ENCODE measurements at regions not wholly inside any gene's neighbourhood (a gene's known extent, or its start where the extent isn't known, plus 50 kb on each side); places are given as distances from the start of the nearest gene placed in this dataset.

DNA sequence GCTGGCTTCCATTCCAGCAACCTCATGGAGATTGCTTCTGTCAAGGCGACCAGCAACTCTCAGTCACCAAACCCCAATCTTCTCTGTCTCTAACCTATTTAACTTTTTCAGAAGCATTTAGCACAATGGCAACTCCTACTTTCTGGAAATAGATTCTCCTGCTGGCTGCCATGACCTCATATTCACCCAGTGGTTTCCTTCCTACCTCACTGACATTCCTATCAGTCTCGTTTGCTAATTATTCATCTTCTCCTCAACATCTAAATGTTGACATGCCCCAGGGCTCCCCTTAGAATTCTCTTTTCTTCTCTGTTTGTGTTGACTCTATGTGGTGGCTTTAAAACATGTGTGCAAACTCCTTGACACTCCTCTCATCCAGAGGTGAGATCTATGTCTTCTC lies 106.7 kb downstream of the OLFM4 start:
- H3K9me3 Mint-ChIP-seq, result peaks cover 0 to 2% (median 0%) of the 10 kb centered on the region in 7 donors
- peaks cover 0 to 3% (median 0%) of the 10 kb centered on the region in 3 donors for H3K27me3 Mint-ChIP-seq (ENCODE audit: low read depth in 3 of 3)
- no peak overlapping the region for H3K4me3 Mint-ChIP-seq
- WGBS (ENCODE audit: insufficient coverage), result 71% methylated on average over 1 of the region's 2 CpGs
- intact Hi-C loops (cut with micrococcal nuclease), result no loop called here
- Histone ChIP-seq H3K36me3 (replicated peaks in 1 of 2; ENCODE audit: control insufficient read depth in 1 of 2, insufficient read depth in 2 of 2, low read length in 2 of 2) (no peaks in the 10 kb centered on the region), H3K79me2 (ENCODE audit: insufficient read depth, low read length) (no peaks in the 10 kb centered on the region), H3K27me3 (ENCODE audit: control insufficient read depth in 2 of 2, insufficient read depth in 2 of 2, low read length in 2 of 2) (no peaks in the 10 kb centered on the region), H3K9ac (ENCODE audit: insufficient read depth, low read length, poor library complexity, severe bottlenecking) (no peak overlapping the region), H3K4me1 (ENCODE audit: control insufficient read depth in 1 of 2, insufficient read depth in 2 of 2, low read length in 2 of 2) (no peaks in the 10 kb centered on the region), H4K20me1 (ENCODE audit: insufficient read depth, low read length) (no peaks in the 10 kb centered on the region), H3K4me3 (replicated peaks in 1 of 3; ENCODE audit: low read depth in 2 of 3, low read length in 3 of 3) (no peak overlapping the region), H3K9me3 (replicated peaks in 1 of 2; ENCODE audit: control insufficient read depth in 1 of 2, insufficient read depth in 1 of 2, low read length in 2 of 2) (no peaks in the 10 kb centered on the region), H2AFZ (ENCODE audit: insufficient read depth, low read depth, low read length, poor library complexity, severe bottlenecking) (no peak overlapping the region), H3K27ac (ENCODE audit: low read depth in 1 of 2, low read length in 2 of 2) (no peak overlapping the region), H3K4me2 (replicated peaks; ENCODE audit: extremely low read depth, low read length, poor library complexity, severe bottlenecking) (no peak overlapping the region)
- H3K27ac Mint-ChIP-seq, result no peak overlapping the region
- no peaks in the 10 kb centered on the region for H3K4me1 Mint-ChIP-seq
- no peaks in the 10 kb centered on the region for H3K36me3 Mint-ChIP-seq
- no peak for DNase-seq
- TF ChIP-seq, protein P1, sequence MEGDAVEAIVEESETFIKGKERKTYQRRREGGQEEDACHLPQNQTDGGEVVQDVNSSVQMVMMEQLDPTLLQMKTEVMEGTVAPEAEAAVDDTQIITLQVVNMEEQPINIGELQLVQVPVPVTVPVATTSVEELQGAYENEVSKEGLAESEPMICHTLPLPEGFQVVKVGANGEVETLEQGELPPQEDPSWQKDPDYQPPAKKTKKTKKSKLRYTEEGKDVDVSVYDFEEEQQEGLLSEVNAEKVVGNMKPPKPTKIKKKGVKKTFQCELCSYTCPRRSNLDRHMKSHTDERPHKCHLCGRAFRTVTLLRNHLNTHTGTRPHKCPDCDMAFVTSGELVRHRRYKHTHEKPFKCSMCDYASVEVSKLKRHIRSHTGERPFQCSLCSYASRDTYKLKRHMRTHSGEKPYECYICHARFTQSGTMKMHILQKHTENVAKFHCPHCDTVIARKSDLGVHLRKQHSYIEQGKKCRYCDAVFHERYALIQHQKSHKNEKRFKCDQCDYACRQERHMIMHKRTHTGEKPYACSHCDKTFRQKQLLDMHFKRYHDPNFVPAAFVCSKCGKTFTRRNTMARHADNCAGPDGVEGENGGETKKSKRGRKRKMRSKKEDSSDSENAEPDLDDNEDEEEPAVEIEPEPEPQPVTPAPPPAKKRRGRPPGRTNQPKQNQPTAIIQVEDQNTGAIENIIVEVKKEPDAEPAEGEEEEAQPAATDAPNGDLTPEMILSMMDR (IDR thresholded peaks at IDR 0.05), result no peak

DNA sequence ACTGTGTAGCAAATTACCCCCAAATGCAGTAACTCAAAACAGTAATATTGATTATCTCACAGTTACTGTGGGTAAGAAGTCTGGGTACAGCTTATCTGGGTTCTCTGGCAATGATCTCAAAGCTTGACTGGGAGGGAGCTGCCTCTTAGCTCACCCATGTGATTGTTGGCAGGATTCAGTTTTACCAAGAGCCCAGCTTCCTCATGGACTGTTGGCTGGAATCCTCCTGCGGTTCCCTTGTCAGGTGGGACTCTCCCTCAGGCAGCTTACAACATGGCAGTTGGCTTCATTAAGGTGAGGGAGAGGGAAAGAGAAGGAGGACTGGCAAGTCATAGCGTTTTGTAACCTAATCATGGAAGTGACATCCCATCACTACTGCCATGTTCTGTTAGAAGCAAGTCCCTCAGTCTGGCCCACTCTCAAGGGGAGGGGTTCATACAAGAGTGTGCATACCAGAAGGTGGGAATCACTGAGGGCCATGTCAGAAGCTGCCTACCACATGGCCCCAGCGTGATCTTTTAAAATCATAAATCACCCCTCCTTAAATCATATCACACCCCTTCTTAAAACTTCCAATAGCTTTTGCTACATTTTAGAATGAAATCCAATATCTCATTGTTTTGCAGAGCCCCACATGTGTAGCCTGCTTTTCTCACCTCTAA lies 108.1 kb downstream of the OLFM4 start:
- TF ChIP-seq, protein P1 (IDR thresholded peaks at IDR 0.05), result no peak
- Mint-ChIP-seq H3K4me1 (no peaks in the 10 kb centered on the region), H3K9me3 (peaks cover 0 to 2% (median 0%) of the 10 kb centered on the region in 7 donors), H3K27me3 (ENCODE audit: low read depth in 3 of 3) (peaks cover 0 to 3% (median 0%) of the 10 kb centered on the region in 3 donors), H3K4me3 (no peak overlapping the region), H3K36me3 (no peaks in the 10 kb centered on the region), H3K27ac (no peak overlapping the region)
- H3K27ac ChIP-seq (ENCODE audit: low read depth in 1 of 2, low read length in 2 of 2), result no peak overlapping the region
- 92% methylated on average over 2 of the region's 3 CpGs for WGBS (ENCODE audit: insufficient coverage)
- H3K36me3 ChIP-seq (replicated peaks in 1 of 2; ENCODE audit: control insufficient read depth in 1 of 2, insufficient read depth in 2 of 2, low read length in 2 of 2), result no peaks in the 10 kb centered on the region
- intact Hi-C loops (cut with micrococcal nuclease), result no loop called here
- no peak for DNase-seq
- no peaks in the 10 kb centered on the region for H3K9me3 ChIP-seq (replicated peaks in 1 of 2; ENCODE audit: control insufficient read depth in 1 of 2, insufficient read depth in 1 of 2, low read length in 2 of 2)
- no peaks in the 10 kb centered on the region for H3K79me2 ChIP-seq (ENCODE audit: insufficient read depth, low read length)
- no peak overlapping the region for H3K9ac ChIP-seq (ENCODE audit: insufficient read depth, low read length, poor library complexity, severe bottlenecking)
- no peak overlapping the region for H2AFZ ChIP-seq (ENCODE audit: insufficient read depth, low read depth, low read length, poor library complexity, severe bottlenecking)
- no peaks in the 10 kb centered on the region for H4K20me1 ChIP-seq (ENCODE audit: insufficient read depth, low read length)
- H3K4me3 ChIP-seq (replicated peaks in 1 of 3; ENCODE audit: low read depth in 2 of 3, low read length in 3 of 3), result no peak overlapping the region
- H3K4me2 ChIP-seq (replicated peaks; ENCODE audit: extremely low read depth, low read length, poor library complexity, severe bottlenecking), result no peak overlapping the region
- H3K4me1 ChIP-seq (ENCODE audit: control insufficient read depth in 1 of 2, insufficient read depth in 2 of 2, low read length in 2 of 2), result no peaks in the 10 kb centered on the region
- H3K27me3 ChIP-seq (ENCODE audit: control insufficient read depth in 2 of 2, insufficient read depth in 2 of 2, low read length in 2 of 2), result no peaks in the 10 kb centered on the region
